Hippocampal formation (tissue), 2 donors: ENCODE measurements at regions not wholly inside any gene's neighbourhood (a gene's known extent, or its start where the extent isn't known, plus 50 kb on each side); places are given as distances from the start of the nearest gene placed in this dataset.

Experiments used
- DNase-seq, 2 donors: peaks; one replicate each; lab custom pipeline; 2025; lab: John Stamatoyannopoulos, UW

- no peak for DNase-seq
Measured at GRCh38 chr2:129133692-129134641, 815.3 kb upstream of the HS6ST1 start.

DNA sequence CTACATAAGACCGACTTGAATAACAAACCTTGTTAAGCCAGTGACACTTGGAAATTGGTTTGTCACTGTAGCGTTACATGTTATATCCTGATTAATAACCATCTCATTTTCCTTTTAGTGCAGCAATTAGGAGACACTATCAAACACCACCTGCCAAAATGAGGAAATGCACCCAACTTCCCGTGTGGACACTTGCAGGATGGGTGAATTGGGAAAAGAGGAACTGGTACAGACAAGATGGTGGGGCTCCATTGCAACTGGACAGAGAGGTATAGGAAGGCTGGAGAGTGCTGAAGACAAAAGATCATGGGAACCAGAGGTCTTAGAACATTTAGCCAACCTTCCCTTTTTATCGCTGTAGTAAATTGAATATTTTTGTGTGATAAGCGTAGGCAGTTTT is 816.3 kb upstream of the HS6ST1 start:
- DNase-seq = no peak

- no peak for DNase-seq
Measured at GRCh38 chr2:129139380-129139779, 820.7 kb upstream of the HS6ST1 start.

GRCh38 chr2:129142465-129142864 is 823.8 kb upstream of the HS6ST1 start:
- no peak for DNase-seq

DNA sequence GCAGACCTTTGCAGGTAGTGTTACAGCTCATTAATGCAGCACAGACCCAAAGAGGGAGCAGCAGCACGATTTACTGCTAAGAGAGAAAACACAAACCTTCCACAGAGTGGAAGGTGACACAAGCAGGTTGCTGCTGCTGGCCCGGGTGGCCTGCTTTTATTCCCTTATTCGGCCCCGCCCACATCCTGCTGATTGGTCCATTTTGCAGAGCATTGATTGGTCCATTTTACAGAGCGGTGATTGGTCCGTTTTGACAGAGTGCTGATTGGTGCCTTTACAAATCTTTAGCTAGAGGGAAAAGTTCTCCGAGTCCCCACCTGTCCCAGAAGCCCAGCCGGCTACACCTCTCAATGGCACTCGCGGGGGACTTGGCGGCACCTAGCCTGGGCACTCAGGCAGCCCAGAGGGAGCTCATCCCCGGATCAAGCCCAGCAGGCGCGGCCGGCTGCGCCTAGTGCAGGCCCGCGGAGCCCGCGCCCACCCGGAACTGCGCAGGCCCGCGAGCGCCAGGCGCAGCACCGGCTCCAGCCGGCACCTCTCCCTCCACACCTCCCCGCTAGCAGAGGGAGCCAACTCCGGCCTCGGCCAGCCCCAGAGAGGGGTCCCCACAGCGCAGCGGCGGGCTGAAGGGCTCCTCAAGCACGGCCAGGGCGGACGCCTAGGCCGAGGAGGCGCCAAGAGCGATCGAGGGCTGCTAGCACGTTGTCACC is 825.6 kb upstream of the HS6ST1 start:
- DNase-seq = no peak

GRCh38 chr2:129152514-129152913 is 827.0 kb upstream of the RAB6C start:
- DNase-seq = no peak

DNA sequence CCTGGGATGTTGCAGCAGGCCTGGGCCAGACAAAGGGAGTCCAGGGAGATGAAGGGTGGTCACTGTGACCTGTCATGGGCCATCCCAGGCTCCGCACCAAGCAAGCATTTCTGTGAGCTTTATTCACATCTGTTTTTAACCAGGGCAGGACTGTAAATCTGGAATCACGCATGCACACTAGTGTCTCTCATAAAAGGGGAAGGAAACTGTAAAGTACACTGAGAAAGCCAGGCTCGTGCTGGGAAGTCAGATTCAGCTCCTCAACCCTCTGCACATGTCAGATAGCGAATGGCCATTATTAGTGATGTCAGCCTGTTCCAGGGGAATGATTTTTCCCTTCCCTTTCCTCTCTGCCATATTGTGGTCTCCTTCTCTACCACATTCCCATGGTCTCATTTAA is 818.6 kb upstream of the RAB6C start:
- DNase-seq = no peak

GRCh38 chr2:129164220-129164949 is 815.1 kb upstream of the RAB6C start:
- no peak for DNase-seq

GRCh38 chr2:129165006-129165405 is 814.5 kb upstream of the RAB6C start:
- DNase-seq = no peak

DNA sequence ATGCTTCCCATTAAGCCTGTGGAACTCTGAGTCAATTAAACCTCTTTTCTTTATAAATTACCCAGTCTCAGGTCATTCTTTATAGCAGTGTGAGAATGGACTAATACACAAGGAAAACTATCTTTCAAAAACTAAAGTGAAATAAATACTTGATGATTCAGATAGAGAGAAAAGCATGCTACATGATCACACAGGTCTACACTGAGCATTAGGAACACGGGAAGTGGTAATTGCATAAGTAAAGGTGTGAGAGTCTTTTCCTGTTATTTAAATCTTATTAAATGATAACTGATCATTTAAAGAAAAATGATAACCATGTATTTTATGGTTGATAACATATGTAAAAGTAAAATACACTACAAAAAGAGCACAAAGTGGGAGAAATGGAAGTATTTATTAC is 812.0 kb upstream of the RAB6C start:
- no peak for DNase-seq

GRCh38 chr2:129170570-129170969 is 808.9 kb upstream of the RAB6C start:
- no peak for DNase-seq

DNA sequence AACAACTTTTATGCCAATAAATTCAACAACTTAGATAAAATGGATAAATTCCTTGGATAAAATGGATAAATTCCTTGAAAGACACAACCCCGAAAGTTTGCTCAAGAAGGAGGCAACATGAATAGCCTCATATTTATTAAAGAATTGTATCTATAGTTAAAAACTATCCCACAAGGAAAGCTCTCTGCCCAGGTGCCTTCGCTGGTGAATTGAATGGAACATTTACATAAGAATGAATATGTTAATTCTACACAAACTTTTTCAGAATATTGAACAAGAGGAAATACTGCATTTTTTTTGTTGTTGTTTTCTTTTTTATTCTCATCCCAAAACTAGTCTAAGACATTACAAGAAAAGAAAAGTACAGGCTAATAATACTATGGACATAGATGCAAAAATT is 805.3 kb upstream of the RAB6C start:
- DNase-seq = no peak

DNA sequence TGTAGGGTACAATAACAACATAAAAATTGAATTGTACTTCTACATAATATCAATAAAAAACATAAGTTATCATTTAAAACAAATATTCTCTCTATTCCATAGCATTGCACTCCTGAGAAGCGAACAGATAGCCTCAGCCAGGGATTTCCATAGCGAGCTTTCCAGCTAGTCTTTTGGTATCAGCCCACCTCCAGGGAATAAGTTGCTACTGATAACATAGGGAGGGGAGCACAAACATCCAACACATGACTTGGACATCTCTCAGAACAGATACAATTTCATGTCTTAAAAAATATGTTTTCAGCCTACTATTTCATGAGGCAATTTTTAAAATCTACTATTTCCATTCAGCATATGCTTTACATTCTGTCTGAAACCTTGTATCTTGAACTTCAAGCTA is 804.4 kb upstream of the RAB6C start:
- DNase-seq = no peak

- no peak for DNase-seq
Measured at GRCh38 chr2:129176375-129176774, 803.1 kb upstream of the RAB6C start.

- peak in 1 of 2 donors; percentile 4 for DNase-seq
Measured at GRCh38 chr2:129178356-129178755, 801.1 kb upstream of the RAB6C start.

GRCh38 chr2:129179199-129179598 is 800.3 kb upstream of the RAB6C start:
- no peak for DNase-seq

DNA sequence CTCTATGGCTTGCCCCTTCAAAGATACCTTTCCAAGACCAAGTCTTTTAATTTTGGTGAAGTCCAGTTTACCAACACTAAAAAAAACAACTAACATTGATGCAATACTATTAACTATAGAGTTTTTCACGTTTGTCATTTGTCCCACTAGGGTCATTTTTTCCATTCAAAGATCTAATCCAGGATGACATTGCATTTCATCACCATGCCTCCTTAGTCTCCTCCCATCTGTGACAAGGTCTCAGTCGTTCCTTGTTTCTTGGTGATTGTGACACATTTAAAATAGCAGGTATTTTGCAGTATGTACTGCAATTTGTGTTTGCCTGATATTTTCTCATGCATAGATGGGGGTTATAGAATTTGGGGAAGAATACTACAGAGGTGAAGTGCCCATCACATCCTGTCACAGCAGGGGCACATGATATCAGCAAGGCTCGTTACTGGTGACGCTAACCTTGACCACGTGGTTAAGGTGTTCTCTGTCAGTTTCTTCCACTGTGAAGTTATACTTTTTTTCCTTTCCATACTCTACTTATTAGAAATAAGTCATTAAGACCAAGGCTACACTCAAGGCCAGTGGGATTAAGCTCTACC is 799.2 kb upstream of the RAB6C start:
- DNase-seq = no peak

DNA sequence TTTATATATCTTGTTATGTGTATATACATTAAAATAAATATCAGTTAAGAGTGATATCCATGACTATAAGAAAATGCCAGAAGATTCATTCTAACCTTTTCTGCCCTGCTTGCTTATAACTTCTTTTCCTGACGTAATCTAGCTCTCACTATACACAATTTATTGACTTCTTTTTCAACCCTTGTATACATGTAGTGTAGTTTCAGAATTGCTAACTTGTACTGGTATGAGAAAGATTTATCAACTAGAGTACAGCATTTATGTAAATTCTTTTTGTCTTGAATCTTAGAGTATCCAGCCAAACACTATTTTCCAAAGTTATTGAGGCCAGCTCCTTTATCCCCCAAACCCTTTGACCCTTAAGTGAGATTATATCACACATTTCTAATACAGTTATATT is 798.0 kb upstream of the RAB6C start:
- no peak for DNase-seq

DNA sequence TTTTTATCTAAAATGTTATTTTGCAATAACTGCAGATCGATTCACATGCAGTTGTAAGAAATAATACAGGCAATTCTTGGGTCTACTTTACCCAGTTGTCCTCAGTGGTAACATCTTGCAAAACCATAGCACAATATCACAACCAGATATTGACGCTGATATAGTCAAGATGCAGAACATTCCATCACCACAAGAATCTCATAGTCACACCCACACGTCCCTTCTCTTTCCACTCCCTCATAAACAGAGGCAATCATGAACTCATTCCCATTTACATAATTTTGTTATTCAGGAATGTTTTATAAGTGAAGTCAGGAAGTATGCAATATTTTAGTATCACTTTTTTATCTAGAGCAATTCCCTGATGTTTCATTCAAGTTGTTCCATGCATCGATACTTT is 797.5 kb upstream of the RAB6C start:
- DNase-seq = no peak

DNA sequence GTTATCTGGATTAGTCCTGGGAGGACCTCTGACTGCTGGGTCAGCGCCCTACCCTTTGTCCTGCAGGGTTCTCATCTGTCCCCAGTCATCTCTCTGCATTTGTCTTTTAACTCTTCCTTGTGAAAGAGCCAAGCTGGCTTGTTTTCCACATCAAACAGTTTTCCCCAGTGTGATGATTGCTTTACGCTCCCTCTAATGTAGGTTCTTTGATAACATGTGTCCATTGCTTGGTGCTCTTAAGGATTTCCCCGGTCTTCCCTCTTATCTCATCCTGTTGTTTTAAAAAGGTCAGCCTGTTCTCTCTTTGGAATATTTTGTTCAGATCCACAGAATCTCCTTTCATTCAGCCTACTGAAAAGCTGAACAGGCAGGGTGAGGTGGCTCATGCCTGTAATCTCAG is 792.1 kb upstream of the RAB6C start:
- no peak for DNase-seq

DNA sequence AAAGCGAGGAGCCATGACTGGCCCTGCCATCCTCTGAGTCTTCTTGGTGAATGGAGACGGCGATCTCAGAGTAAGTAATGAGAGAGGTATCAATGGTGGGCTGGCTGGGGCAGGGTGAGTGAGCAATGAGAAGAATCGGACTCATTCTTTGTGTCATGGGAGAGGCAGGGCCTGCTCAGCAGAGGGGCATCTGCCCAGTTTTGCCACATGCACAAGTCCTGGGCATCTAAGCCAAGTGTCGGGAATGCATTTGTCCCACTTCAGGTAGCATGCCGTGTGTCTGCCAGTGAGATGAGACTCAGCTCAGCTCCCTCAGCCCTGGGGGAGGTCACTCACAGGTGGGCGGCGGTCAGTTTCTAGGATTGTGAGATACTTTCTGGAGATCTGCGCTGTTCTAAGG is 791.0 kb upstream of the RAB6C start:
- no peak for DNase-seq

- no peak for DNase-seq
Measured at GRCh38 chr2:129189617-129190319, 789.7 kb upstream of the RAB6C start.
